GM23338 (cell line): ENCODE measurements at regions not wholly inside any gene's neighbourhood (a gene's known extent, or its start where the extent isn't known, plus 50 kb on each side); places are given as distances from the start of the nearest gene placed in this dataset.

ENCODE experiments used
- ATAC-seq: fragments of 200-7000 bp; cut with Tn5 transposase; 3 replicates; pipeline ENCODE4 v1.9.1; 2020
- DNase-seq: peaks from one replicate; pipeline ENCODE4 v3.0.0-alpha.2; 2015; ENCODE audit warnings: low spot score
- H2AFZ ChIP-seq: fragments of 200-600 bp; sonication (generic); 2 replicates; pipeline ENCODE4 v1.8.0; 2016; ENCODE audit warnings: antibody characterized with exemption, mild to moderate bottlenecking, moderate library complexity
- H3F3A ChIP-seq: fragments of 200-600 bp; sonication (generic); replicated peaks from 2 replicates; pipeline ENCODE4 v1.8.0; 2017; ENCODE audit warnings: antibody characterized with exemption, mixed run types, low read depth
- H3K27ac ChIP-seq: fragments of 200-600 bp; sonication (generic); 2 replicates; pipeline ENCODE4 v1.6.1; 2016; ENCODE audit warnings: low read depth
- H3K27me3 ChIP-seq: fragments of 200-600 bp; sonication (generic); 2 replicates; pipeline ENCODE4 v1.8.0; 2016; ENCODE audit warnings: mild to moderate bottlenecking, mixed run types, moderate library complexity; ENCODE audit not compliant: insufficient read depth
- H3K36me3 ChIP-seq: fragments of 200-600 bp; sonication (generic); 2 replicates; pipeline ENCODE4 v1.8.0; 2016; ENCODE audit warnings: mild to moderate bottlenecking; ENCODE audit not compliant: insufficient read depth
- H3K4me1 ChIP-seq: fragments of 200-600 bp; sonication (generic); 2 replicates; pipeline ENCODE4 v1.8.0; 2016; ENCODE audit warnings: mild to moderate bottlenecking, moderate library complexity; ENCODE audit not compliant: insufficient read depth
- H3K4me2 ChIP-seq: fragments of 200-600 bp; sonication (generic); 2 replicates; pipeline ENCODE4 v1.7.1; 2017; ENCODE audit warnings: mixed run types
- H3K4me3 ChIP-seq: fragments of 200-600 bp; sonication (generic); 2 replicates; pipeline ENCODE4 v1.6.1; 2016; ENCODE audit warnings: mixed run types
- H3K79me2 ChIP-seq: fragments of 200-600 bp; sonication (generic); replicated peaks from 2 replicates; pipeline ENCODE4 v1.8.0; 2017; ENCODE audit warnings: mild to moderate bottlenecking; ENCODE audit not compliant: insufficient read depth
- H3K9me2 ChIP-seq: fragments of 200-600 bp; sonication (generic); 2 replicates; pipeline ENCODE4 v1.8.0; 2017; ENCODE audit not compliant: insufficient read depth
- H4K20me1 ChIP-seq: fragments of 200-600 bp; sonication (generic); replicated peaks from 2 replicates; pipeline ENCODE4 v1.8.0; 2017; ENCODE audit warnings: mild to moderate bottlenecking; ENCODE audit not compliant: insufficient read depth
- H3K27ac Mint-ChIP-seq: 2 replicates; pipeline ENCODE4 v1.8.0; 2020; ENCODE audit warnings: inconsistent platforms, mild to moderate bottlenecking, moderate library complexity, mixed read lengths
- H3K27me3 Mint-ChIP-seq: 3 replicates; pipeline ENCODE4 v1.8.0; 2022; ENCODE audit warnings: low read depth, mild to moderate bottlenecking, moderate library complexity, mixed read lengths, inconsistent platforms; ENCODE audit not compliant: insufficient read depth, poor library complexity
- H3K36me3 Mint-ChIP-seq: 3 replicates; pipeline ENCODE4 v1.8.0; 2021; ENCODE audit warnings: low read depth, mild to moderate bottlenecking, inconsistent platforms, moderate library complexity, mixed read lengths
- H3K4me1 Mint-ChIP-seq: 3 replicates; pipeline ENCODE4 v1.8.0; 2020; ENCODE audit warnings: mild to moderate bottlenecking, inconsistent platforms, mixed read lengths
- H3K4me3 Mint-ChIP-seq: 3 replicates; pipeline ENCODE4 v1.8.0; 2021; ENCODE audit warnings: moderate library complexity, mild to moderate bottlenecking, inconsistent platforms, mixed read lengths
- H3K9me3 Mint-ChIP-seq: 3 replicates; pipeline ENCODE4 v1.8.0; 2020; ENCODE audit warnings: moderate library complexity, mild to moderate bottlenecking, inconsistent platforms, mixed read lengths
- CREB1 ChIP-seq: fragments of 250-450 bp; sonication (Bioruptor Pico); IDR thresholded peaks from 2 replicates; pipeline ENCODE4 v1.5.0; 2020; ENCODE audit warnings: low read depth, mild to moderate bottlenecking, moderate library complexity
- EZH2 ChIP-seq: fragments of 200-600 bp; sonication (generic); IDR thresholded peaks from one replicate; pipeline ENCODE4 v1.8.0; 2017; ENCODE audit warnings: antibody characterized with exemption, mild to moderate bottlenecking, low read depth; ENCODE audit not compliant: unreplicated experiment
- EZH2phosphoT487 ChIP-seq: fragments of 200-600 bp; sonication (generic); IDR thresholded peaks from one replicate; pipeline ENCODE4 v1.8.1; 2018; ENCODE audit warnings: antibody characterized with exemption; ENCODE audit not compliant: unreplicated experiment
- JUNB ChIP-seq: IDR thresholded peaks from one replicate; pipeline ENCODE4 v1.6.1; 2016; ENCODE audit warnings: antibody characterized with exemption; ENCODE audit not compliant: unreplicated experiment
- NANOG ChIP-seq: IDR thresholded peaks from 2 replicates; pipeline ENCODE4 v1.6.1; 2016; ENCODE audit warnings: antibody characterized with exemption, borderline replicate concordance
- POLR2AphosphoS5 ChIP-seq: IDR thresholded peaks from 2 replicates; pipeline ENCODE4 v1.6.1; 2016; ENCODE audit warnings: antibody characterized with exemption, low read depth
- ZNF114 ChIP-seq: fragments of 250-450 bp; sonication (Bioruptor Pico); IDR thresholded peaks from 2 replicates; pipeline ENCODE4 v1.5.0; 2020; ENCODE audit warnings: mild to moderate bottlenecking, moderate library complexity
- ZNF331 ChIP-seq: fragments of 250-450 bp; sonication (Bioruptor Pico); IDR thresholded peaks from 2 replicates; pipeline ENCODE4 v1.5.0; 2020; ENCODE audit warnings: low read depth, mild to moderate bottlenecking, moderate library complexity
- TF ChIP-seq, protein P1 (sequence below): fragments of 250-450 bp; sonication (Bioruptor Pico); IDR thresholded peaks from 2 replicates; pipeline ENCODE4 v1.5.0; 2020; ENCODE audit warnings: mild to moderate bottlenecking, moderate library complexity
- TF ChIP-seq, protein P2 (sequence below), 2 experiments: fragments of 200-600 bp in 1 of 2; sonication (generic) in 1 of 2; conservative IDR thresholded peaks; 2 replicates each; pipeline versions ENCODE4 v1.5.1 to v1.6.1; 2016 to 2017; ENCODE audit warnings: antibody characterized with exemption in 2 of 2, low read depth in 2 of 2, mild to moderate bottlenecking in 2 of 2, moderate library complexity in 1 of 2
- TF ChIP-seq, protein P3 (sequence below): IDR thresholded peaks from 2 replicates; pipeline ENCODE4 v1.6.1; 2016; ENCODE audit warnings: antibody characterized with exemption
- TF ChIP-seq, protein P4 (sequence below): IDR thresholded peaks from one replicate; pipeline ENCODE4 v1.6.1; 2018; ENCODE audit warnings: antibody characterized with exemption; ENCODE audit not compliant: unreplicated experiment

DNA sequence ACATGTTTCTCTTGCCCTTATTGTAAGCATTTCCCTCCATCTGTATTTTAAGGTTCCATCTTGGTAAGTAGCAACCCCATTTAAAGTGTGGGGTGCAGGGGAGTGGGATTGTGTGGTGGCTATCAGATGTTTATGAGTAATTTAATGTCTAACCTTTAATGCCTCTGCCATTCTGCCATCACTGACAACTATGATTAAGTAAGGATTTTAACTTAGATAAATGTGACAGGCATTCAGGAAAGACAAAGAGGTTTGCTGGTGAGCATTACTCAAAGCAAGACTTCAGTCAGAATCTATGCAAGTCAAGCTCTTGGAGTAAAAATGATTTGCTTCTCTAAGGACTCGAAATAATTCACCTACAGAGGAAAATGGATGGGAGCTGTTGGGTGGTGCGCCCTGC, 143.0 kb downstream of the NXNL2 start (continued):
- TF ChIP-seq, protein P1, sequence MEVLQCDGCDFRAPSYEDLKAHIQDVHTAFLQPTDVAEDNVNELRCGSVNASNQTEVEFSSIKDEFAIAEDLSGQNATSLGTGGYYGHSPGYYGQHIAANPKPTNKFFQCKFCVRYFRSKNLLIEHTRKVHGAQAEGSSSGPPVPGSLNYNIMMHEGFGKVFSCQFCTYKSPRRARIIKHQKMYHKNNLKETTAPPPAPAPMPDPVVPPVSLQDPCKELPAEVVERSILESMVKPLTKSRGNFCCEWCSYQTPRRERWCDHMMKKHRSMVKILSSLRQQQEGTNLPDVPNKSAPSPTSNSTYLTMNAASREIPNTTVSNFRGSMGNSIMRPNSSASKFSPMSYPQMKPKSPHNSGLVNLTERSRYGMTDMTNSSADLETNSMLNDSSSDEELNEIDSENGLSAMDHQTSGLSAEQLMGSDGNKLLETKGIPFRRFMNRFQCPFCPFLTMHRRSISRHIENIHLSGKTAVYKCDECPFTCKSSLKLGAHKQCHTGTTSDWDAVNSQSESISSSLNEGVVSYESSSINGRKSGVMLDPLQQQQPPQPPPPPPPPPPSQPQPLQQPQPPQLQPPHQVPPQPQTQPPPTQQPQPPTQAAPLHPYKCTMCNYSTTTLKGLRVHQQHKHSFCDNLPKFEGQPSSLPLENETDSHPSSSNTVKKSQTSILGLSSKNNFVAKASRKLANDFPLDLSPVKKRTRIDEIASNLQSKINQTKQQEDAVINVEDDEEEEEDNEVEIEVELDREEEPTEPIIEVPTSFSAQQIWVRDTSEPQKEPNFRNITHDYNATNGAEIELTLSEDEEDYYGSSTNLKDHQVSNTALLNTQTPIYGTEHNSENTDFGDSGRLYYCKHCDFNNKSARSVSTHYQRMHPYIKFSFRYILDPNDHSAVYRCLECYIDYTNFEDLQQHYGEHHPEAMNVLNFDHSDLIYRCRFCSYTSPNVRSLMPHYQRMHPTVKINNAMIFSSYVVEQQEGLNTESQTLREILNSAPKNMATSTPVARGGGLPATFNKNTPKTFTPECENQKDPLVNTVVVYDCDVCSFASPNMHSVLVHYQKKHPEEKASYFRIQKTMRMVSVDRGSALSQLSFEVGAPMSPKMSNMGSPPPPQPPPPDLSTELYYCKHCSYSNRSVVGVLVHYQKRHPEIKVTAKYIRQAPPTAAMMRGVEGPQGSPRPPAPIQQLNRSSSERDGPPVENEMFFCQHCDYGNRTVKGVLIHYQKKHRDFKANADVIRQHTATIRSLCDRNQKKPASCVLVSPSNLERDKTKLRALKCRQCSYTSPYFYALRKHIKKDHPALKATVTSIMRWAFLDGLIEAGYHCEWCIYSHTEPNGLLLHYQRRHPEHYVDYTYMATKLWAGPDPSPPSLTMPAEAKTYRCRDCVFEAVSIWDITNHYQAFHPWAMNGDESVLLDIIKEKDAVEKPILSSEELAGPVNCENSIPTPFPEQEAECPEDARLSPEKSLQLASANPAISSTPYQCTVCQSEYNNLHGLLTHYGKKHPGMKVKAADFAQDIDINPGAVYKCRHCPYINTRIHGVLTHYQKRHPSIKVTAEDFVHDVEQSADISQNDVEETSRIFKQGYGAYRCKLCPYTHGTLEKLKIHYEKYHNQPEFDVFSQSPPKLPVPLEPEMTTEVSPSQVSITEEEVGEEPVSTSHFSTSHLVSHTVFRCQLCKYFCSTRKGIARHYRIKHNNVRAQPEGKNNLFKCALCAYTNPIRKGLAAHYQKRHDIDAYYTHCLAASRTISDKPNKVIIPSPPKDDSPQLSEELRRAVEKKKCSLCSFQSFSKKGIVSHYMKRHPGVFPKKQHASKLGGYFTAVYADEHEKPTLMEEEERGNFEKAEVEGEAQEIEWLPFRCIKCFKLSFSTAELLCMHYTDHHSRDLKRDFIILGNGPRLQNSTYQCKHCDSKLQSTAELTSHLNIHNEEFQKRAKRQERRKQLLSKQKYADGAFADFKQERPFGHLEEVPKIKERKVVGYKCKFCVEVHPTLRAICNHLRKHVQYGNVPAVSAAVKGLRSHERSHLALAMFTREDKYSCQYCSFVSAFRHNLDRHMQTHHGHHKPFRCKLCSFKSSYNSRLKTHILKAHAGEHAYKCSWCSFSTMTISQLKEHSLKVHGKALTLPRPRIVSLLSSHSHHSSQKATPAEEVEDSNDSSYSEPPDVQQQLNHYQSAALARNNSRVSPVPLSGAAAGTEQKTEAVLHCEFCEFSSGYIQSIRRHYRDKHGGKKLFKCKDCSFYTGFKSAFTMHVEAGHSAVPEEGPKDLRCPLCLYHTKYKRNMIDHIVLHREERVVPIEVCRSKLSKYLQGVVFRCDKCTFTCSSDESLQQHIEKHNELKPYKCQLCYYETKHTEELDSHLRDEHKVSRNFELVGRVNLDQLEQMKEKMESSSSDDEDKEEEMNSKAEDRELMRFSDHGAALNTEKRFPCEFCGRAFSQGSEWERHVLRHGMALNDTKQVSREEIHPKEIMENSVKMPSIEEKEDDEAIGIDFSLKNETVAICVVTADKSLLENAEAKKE (CRISPR knock-in tag): no peak
- TF ChIP-seq, protein P2, sequence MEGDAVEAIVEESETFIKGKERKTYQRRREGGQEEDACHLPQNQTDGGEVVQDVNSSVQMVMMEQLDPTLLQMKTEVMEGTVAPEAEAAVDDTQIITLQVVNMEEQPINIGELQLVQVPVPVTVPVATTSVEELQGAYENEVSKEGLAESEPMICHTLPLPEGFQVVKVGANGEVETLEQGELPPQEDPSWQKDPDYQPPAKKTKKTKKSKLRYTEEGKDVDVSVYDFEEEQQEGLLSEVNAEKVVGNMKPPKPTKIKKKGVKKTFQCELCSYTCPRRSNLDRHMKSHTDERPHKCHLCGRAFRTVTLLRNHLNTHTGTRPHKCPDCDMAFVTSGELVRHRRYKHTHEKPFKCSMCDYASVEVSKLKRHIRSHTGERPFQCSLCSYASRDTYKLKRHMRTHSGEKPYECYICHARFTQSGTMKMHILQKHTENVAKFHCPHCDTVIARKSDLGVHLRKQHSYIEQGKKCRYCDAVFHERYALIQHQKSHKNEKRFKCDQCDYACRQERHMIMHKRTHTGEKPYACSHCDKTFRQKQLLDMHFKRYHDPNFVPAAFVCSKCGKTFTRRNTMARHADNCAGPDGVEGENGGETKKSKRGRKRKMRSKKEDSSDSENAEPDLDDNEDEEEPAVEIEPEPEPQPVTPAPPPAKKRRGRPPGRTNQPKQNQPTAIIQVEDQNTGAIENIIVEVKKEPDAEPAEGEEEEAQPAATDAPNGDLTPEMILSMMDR (conservative IDR thresholded peaks at IDR 0.05; ENCODE audit: low read depth in 2 of 2): no peak
- no peak for TF ChIP-seq JUNB
- no peak for TF ChIP-seq EZH2phosphoT487
- TF ChIP-seq NANOG: no peak

DNA sequence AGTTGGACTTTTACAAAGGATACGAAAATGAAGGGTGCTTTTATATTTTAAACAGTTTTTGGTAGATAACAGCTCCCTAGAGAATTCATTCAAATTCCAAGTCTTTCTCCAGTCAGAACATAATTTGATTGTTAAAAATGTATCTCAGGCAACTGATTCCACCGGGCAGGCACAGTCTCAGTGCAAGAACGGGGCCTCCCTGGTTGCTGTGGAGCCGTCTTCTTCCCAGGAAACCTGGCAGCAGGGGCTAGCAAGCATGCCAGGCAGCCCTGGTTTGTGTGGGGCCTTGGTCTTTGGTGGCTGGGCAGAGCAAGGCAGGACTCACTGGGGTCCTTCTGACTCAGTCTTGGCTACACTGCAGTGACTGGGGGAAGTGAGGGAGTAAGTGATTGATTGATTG, 143.5 kb downstream of the NXNL2 start:
- H3K27ac Mint-ChIP-seq: no peak overlapping the region
- DNase-seq (no peak), ATAC-seq (no peak)
- Histone ChIP-seq H3F3A (no peaks in the 10 kb centered on the region), H4K20me1 (no peaks in the 10 kb centered on the region), H3K79me2 (no peaks in the 10 kb centered on the region), H3K36me3 (no peaks in the 10 kb centered on the region), H3K4me2 (no peak overlapping the region), H3K27me3 (no peaks in the 10 kb centered on the region), H2AFZ (no peak overlapping the region), H3K9me2 (peaks cover 7% of the 10 kb centered on the region; the same call in 1 of the 2 replicates), H3K4me3 (no peak overlapping the region), H3K27ac (no peak overlapping the region), H3K4me1 (no peaks in the 10 kb centered on the region)
- H3K4me1 Mint-ChIP-seq: peaks cover 2% of the 10 kb centered on the region; the same call in 1 of the 3 replicates
- peaks cover 6% of the 10 kb centered on the region; the same call in 1 of the 3 replicates for H3K9me3 Mint-ChIP-seq
- peaks cover 2% of the 10 kb centered on the region for H3K27me3 Mint-ChIP-seq
- H3K4me3 Mint-ChIP-seq: no peak overlapping the region
- no peaks in the 10 kb centered on the region for H3K36me3 Mint-ChIP-seq
- no peak for TF ChIP-seq CREB1 (CRISPR knock-in tag)
- TF ChIP-seq, protein P3, sequence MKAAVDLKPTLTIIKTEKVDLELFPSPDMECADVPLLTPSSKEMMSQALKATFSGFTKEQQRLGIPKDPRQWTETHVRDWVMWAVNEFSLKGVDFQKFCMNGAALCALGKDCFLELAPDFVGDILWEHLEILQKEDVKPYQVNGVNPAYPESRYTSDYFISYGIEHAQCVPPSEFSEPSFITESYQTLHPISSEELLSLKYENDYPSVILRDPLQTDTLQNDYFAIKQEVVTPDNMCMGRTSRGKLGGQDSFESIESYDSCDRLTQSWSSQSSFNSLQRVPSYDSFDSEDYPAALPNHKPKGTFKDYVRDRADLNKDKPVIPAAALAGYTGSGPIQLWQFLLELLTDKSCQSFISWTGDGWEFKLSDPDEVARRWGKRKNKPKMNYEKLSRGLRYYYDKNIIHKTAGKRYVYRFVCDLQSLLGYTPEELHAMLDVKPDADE: no peak
- TF ChIP-seq POLR2AphosphoS5: no peak
- TF ChIP-seq ZNF331 (CRISPR knock-in tag): no peak
- TF ChIP-seq, protein P4, sequence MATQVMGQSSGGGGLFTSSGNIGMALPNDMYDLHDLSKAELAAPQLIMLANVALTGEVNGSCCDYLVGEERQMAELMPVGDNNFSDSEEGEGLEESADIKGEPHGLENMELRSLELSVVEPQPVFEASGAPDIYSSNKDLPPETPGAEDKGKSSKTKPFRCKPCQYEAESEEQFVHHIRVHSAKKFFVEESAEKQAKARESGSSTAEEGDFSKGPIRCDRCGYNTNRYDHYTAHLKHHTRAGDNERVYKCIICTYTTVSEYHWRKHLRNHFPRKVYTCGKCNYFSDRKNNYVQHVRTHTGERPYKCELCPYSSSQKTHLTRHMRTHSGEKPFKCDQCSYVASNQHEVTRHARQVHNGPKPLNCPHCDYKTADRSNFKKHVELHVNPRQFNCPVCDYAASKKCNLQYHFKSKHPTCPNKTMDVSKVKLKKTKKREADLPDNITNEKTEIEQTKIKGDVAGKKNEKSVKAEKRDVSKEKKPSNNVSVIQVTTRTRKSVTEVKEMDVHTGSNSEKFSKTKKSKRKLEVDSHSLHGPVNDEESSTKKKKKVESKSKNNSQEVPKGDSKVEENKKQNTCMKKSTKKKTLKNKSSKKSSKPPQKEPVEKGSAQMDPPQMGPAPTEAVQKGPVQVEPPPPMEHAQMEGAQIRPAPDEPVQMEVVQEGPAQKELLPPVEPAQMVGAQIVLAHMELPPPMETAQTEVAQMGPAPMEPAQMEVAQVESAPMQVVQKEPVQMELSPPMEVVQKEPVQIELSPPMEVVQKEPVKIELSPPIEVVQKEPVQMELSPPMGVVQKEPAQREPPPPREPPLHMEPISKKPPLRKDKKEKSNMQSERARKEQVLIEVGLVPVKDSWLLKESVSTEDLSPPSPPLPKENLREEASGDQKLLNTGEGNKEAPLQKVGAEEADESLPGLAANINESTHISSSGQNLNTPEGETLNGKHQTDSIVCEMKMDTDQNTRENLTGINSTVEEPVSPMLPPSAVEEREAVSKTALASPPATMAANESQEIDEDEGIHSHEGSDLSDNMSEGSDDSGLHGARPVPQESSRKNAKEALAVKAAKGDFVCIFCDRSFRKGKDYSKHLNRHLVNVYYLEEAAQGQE: no peak
- TF ChIP-seq ZNF114 (CRISPR knock-in tag): no peak
- TF ChIP-seq EZH2: no peak
- no peak for TF ChIP-seq JUNB
- no peak for TF ChIP-seq NANOG
- no peak for TF ChIP-seq EZH2phosphoT487
